Hematopoietic multipotent progenitor cell treated with erythropoietin and hydrocortisone succinate and interleukin-3 and kit ligand, for 4 days (in vitro differentiated cells): ENCODE measurements at regions not wholly inside any gene's neighbourhood (a gene's known extent, or its start where the extent isn't known, plus 50 kb on each side); places are given as distances from the start of the nearest gene placed in this dataset.
"Not testable (repeated sequence)": the region's sequence is repeated elsewhere in the genome, so short reads cannot be mapped to it uniquely, and the experiment has no call there.

Experiments used
- DNase-seq: peaks from one replicate; pipeline ENCODE4 v3.0.0-alpha.2; 2015

DNA sequence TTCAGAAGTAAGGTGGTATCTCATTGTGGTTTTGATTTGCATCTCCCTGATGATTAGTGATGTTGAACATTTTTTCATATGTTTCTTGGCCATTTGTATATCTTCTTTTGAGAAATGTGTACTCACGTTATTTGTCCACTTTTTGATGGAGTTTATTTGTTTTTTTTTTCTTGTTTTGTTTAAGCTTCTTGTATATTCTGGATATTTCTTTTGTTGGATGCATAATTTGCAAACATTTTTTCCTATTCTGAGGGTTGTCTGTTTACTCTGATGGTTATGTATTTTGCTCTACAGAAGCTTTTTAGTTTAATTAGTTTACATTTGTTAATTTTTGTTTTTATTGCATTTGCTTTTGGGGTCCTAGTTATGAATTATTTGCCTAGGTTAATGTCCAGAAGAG lies 927.4 kb upstream of the LRFN5 start:
- DNase-seq: no peak

DNA sequence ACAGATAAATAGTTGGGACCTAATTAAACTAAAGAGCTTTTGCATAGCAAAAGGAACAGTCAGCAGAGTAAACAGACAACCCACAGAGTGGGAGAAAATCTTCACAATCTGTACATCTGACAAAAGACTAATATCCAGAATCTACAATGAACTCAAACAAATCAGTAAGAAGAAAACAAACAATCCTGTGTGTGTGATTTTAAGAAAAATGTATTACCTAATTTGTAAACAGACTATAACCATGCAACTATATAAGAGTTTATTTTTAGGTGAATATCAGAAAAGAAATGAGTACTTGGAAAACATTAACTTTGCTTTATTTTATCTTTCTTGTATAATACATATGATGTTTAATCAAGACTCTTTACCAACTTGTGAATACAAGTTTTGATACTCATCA lies 929.5 kb upstream of the LRFN5 start:
- DNase-seq: not testable (repeated sequence)

DNA sequence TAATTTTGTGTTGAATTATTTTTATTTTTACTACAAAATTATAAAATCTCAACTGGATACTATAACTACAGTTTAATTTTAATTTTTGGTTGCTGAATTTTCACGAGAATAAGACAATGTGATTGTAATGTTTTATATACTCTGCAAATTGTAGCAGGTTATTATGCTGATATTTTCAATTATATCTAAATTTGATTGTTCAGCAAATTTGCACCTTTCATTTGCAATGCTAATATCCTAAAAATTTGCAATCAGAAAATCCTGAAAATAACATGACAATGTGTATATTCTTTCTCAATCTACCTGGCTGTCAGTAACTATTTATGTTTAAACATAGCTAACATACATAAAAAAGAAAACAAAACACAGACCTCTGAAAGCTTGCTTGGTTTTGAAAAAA lies 932.2 kb upstream of the LRFN5 start:
- no peak for DNase-seq

DNA sequence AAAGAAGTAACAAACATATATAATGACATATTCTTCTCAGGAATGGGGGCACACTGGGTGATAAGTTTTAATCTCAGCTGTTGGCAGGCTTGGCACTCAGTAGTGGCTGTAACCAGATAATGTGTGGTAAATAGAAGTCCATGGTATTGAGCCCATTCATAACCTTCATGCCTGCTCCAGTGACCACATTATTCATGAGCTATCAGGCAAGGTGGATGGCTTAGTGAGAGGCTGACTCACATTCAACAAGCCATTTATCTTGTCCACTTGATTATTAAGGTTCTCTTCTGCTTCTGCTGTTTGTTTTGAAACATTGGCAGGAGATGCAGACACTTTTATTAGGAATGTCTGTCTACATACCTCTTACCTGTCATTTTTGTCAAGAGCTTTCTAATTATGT lies 950.4 kb upstream of the LRFN5 start:
- DNase-seq: no peak

DNA sequence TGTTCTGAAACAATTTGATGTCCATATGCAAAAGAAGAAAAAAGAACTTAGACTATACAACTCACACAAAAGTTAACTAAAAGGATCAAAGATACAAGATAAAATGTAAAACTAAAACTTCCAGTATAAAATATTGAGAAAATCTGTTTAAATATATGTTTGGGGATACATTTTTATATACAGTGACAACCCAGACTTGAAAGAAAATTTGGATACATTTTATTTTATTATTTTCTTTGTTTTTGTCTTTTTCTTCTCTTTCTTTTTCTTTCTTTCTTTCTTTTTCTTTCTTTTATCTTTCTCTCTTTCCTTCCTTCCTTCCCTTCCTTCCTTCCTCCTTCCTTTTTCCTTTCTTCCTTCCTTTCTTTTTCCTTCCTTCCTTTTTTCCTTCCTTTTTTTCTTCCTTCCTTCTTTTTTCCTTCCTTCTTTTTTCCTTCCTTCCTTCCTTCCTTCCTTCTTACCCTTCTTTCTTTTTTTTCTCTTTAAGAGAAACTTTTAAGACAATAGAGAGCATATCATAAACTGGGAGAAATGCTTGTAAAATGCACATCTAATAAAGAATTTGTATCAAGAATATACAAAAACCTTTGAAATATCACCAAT lies 954.5 kb upstream of the LRFN5 start:
- DNase-seq: no peak

DNA sequence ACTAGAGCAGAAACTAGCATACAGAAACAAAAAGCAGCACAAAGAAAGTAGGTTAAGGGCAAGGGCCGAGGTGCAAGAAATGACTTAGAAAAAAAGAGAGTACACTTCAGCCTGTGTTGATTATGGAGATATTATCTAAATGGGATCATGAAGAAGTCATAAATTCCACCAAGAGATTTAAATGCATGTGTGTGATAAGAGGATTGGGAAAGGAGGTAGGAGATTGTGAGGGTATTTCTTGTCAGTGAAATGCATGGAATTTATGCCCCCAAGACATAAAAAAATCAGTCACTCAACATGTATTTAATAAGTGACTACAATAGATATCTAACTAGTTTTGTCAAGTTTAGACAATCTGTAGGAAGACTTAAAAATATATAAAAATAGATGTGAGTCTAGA lies 976.2 kb upstream of the LRFN5 start:
- DNase-seq: no peak

- not testable (repeated sequence) for DNase-seq
These were observed 977.0 kb upstream of the LRFN5 start for GRCh38 chr14:40629551-40630137.

GRCh38 chr14:40629144-40629543 lies 977.5 kb upstream of the LRFN5 start:
- DNase-seq: no peak

DNA sequence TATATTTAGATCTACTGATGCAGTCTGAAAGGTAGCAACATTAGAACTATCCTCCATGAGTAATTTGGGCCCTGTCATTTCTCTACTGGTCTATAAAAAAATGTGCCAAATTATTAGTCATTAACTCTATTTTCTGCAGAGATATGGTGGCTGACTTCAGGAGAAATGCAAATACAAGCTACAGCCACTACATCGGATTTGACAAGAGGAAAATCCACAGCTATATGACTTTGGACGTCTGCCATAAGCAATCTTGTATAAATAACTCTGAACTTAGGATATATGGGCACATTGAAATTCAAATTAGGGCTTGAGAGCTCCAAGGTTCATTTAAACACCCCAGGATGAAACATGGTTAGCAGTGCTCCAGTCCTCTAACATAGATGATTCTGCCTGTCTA lies 983.0 kb upstream of the LRFN5 start:
- DNase-seq: no peak

DNA sequence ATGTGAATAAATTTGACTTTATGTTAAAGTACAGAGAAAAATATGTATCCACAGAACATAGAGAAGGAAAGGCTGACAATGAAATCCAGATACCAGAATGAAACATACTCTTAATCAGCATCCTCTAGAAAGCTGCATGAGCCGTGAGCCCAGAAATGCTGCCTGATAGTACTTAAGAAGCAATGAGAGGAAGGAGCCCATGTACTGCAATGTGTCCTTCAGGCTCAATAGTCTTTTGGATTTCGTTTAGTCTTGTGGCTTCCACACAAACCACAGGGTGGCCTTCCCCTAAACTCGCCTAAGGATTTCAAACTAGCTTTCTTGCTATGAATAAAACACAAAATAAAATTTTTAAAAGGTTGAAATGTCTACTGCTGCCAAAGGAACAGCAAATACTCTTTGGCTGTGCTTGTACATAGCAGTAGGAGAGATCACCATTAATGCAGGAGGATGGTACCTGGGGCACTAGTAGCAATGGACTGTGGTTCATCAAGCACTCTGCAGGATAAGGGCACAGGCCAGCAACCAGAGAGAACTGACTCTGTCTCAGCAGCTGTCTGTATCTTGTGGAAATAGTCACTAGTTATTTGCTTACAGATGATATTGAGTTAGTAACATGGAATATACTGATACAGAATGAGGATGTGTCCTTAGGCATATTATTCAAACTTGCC lies 988.3 kb upstream of the LRFN5 start:
- DNase-seq: no peak

DNA sequence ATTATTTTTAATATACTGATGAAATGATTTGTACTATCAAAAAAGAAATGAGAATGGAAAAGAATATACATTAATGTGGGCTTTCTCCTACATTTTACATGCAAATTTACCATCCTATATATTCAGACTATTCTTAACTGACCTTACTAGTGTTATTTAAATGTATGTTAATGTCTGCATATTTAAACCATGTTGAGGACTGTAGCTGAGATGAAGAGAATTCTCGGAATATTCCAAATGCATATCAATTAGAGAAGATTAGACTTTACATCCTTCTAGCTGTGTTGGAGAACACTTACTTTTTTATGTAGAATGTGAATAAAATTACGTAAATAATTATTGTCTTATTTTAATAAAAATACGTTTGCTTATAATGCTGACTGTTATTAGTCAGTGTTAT lies 990.1 kb upstream of the LRFN5 start:
- no peak for DNase-seq

DNA sequence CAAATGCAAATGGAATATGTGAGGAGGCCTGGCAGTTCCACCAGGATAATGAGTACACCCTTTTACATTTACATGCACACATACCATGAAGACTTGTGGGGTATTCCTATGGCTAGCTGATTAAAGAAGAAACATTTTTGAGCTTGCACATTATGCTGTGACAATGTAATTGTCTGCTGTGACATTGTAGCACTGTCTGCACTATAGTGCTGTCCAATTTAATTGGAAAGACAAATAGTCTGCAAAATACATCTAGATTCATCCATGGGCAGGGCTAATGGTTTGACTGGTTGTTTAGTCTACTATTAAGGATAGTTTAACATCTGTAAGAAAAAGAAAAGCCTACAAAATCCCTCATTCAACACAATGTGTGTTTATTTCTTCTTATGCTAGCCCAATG lies 1005.6 kb upstream of the LRFN5 start:
- DNase-seq: no peak

GRCh38 chr14:40599725-40600124 lies 1007.0 kb upstream of the LRFN5 start:
- no peak for DNase-seq

DNA sequence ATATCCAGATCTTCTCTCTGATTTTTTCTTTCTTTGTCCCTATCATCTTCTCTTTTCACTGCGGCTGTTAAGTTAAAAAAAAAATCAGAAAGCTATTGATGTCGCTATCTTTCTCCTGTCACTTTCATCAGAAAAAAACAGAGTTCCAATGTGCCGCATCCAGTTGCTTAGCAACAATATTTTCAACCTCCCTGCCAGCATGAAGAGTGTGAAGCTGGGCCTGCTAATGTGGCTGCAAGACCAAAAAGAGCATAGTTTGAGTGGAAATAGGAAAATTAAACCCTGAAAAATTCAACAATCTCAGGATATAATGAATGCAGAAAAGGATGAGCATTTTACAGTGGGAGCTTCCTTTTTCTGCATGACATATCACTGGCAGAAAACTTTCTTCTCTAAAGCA lies 1025.4 kb upstream of the LRFN5 start:
- no peak for DNase-seq

- no peak for DNase-seq
These were observed 1029.7 kb upstream of the LRFN5 start for GRCh38 chr14:40576880-40577478.

- DNase-seq: no peak
These were observed 1031.9 kb upstream of the LRFN5 start for GRCh38 chr14:40574780-40575179.

GRCh38 chr14:40525314-40525713 lies 1081.4 kb upstream of the LRFN5 start:
- no peak for DNase-seq

GRCh38 chr14:40523123-40523522 lies 1083.6 kb upstream of the LRFN5 start:
- DNase-seq: no peak

GRCh38 chr14:40494483-40494882 lies 1062.2 kb upstream of the FBXO33 start:
- DNase-seq: no peak

- DNase-seq: no peak
These were observed 1055.6 kb upstream of the FBXO33 start for GRCh38 chr14:40487824-40488223.

DNA sequence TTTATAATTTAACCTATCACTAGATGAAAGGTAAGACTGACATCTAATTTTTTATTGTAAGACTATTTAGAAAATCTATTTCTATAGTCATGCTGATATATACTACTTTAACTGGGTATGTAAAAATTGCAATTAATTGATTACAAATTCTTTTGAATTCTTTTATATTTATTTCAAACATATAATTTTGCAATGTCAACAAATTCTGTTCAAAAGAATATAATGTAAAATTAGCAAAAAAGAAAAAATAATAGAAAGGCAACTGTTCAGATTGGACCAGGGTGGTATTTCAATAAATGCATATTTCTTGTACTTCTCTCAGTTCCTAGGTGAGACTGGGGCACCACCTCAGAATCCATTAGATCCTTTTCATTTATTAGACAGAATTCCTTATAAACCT lies 1053.5 kb upstream of the FBXO33 start:
- DNase-seq: no peak

- no peak for DNase-seq
These were observed 1043.8 kb upstream of the FBXO33 start for GRCh38 chr14:40476005-40476404.

DNA sequence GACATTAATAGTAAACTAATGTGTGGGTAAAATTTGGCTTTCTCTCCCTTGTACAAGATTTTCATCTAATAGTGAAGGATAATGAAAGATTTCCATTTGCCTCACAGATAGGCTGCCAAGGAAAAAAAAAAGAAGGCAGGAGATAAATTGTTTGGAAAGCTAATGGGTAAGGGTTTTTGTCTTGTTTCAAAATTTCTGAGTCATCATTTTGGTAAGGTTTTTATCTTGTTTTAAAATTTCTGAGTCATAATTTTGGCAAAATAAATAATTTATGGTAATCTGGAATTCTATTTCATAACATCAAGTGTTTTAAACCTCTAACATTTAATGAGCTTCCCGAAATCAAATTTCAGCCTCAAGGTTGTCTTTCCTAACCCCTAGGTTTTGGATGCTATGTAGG lies 1035.7 kb upstream of the FBXO33 start:
- no peak for DNase-seq

DNA sequence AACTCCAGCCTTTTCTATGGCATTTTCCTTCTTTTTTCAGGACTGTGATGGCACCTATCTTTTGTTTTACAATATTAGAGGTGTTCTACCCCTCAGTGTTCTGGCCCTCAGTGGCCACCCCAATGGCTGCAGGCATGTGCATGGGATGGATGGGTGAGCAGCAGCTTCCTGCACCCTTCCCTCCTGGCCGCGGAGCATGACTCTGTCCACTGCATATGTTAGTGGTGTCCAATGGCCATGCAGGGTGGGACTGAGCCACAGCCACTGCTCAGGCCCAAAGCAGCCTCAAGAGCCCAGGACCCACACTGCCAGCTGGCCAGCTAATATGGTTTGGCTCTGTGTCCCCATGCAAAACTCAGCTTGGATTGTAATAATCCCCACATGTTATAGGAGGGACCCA lies 1032.3 kb upstream of the FBXO33 start:
- no peak for DNase-seq
